C4-2B (cell line): ENCODE measurements at regions not wholly inside any gene's neighbourhood (a gene's known extent, or its start where the extent isn't known, plus 50 kb on each side); places are given as distances from the start of the nearest gene placed in this dataset.

Source experiments
- CTCF ChIP-seq: fragments of 450-650 bp; conservative IDR thresholded peaks from 2 replicates; pipeline ENCODE4 v1.5.1; 2017; ENCODE audit warnings: mild to moderate bottlenecking
- ZFX ChIP-seq: fragments of 450-650 bp; IDR thresholded peaks from 2 replicates; pipeline ENCODE4 v1.6.1; 2017

GRCh38 chr9:126752376-126752775 is 52.5 kb upstream of the ZBTB43 start:
- TF ChIP-seq CTCF: no peak
- no peak for TF ChIP-seq ZFX
